Thymus (tissue), 11 donors: ENCODE measurements at regions not wholly inside any gene's neighbourhood (a gene's known extent, or its start where the extent isn't known, plus 50 kb on each side); places are given as distances from the start of the nearest gene placed in this dataset.
A peak's percentile ranks its signal among the peaks of the same experiment; 100 is the strongest.

Experiments used
- DNase-seq, 9 donors: peaks; one replicate each; pipeline ENCODE4 v3.0.0-alpha.2; 2013; ENCODE audit warnings: low spot score in 9 of 9, low read depth in 6 of 9, missing footprints in 1 of 9
- H3K27ac ChIP-seq, 2 donors: one replicate each; pipeline ENCODE4 v1.5.1; 2013; ENCODE audit warnings: control low read depth in 1 of 2, low read depth in 1 of 2, low read length in 1 of 2, mild to moderate bottlenecking in 1 of 2, moderate library complexity in 1 of 2
- H3K27me3 ChIP-seq, 2 donors: one replicate each; pipeline ENCODE4 v1.5.1; 2013; ENCODE audit warnings: low read length in 1 of 2; ENCODE audit not compliant: control insufficient read depth in 2 of 2, insufficient read depth in 1 of 2
- H3K36me3 ChIP-seq, 2 donors: one replicate each; pipeline ENCODE4 v1.5.1; 2013; ENCODE audit warnings: low read length in 1 of 2, mild to moderate bottlenecking in 1 of 2, moderate library complexity in 1 of 2; ENCODE audit not compliant: control insufficient read depth in 2 of 2, insufficient read depth in 2 of 2
- H3K4me1 ChIP-seq, 2 donors: one replicate each; pipeline ENCODE4 v1.5.1; 2013; ENCODE audit warnings: low read length in 2 of 2; ENCODE audit not compliant: control insufficient read depth in 2 of 2, insufficient read depth in 2 of 2
- H3K4me3 ChIP-seq, 2 donors: one replicate each; pipeline ENCODE4 v1.5.1; 2013; ENCODE audit warnings: low read length in 2 of 2, control low read depth in 1 of 2, mild to moderate bottlenecking in 1 of 2
- H3K9me3 ChIP-seq, 2 donors: one replicate each; pipeline ENCODE4 v1.5.1; 2013; ENCODE audit warnings: low read length in 1 of 2, mild to moderate bottlenecking in 1 of 2; ENCODE audit not compliant: control insufficient read depth in 2 of 2, insufficient read depth in 1 of 2
- WGBS: extraction: QIAGEN DNeasy Blood & Tissue Kit; methylation state at CpG from one replicate; pipeline ENCODE4 v1.1.7; 2013; 5-methylcytosine and 5-hydroxymethylcytosine counted together
- donor health status: healthy.

DNA sequence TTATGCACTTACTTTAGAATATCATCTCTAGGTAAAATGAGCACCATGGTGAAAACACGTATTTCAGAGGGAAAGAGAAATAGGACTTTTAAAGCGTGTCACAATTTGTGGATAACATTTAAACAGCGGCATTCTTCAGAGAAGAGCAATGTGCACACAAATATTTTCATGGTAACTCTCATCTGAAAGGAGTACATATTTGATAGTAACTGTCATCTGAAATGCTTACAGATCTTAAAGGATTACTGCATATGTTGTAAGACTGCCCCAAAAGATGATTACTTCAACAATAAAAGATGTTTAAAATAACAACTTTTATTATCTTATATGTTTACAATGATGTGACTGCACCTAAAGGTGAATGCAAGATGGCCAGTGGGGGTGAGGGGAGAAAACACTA lies 408.8 kb downstream of the PLA2G4A start:
- Histone ChIP-seq H3K4me1 (no peaks in the 10 kb centered on the region), H3K4me3 (no peak overlapping the region), H3K36me3 (no peaks in the 10 kb centered on the region), H3K27ac (no peak overlapping the region), H3K9me3 (no peaks in the 10 kb centered on the region), H3K27me3 (no peaks in the 10 kb centered on the region)
- no peak for DNase-seq
- 98% methylated on average over 3 of the region's 3 CpGs for WGBS

DNA sequence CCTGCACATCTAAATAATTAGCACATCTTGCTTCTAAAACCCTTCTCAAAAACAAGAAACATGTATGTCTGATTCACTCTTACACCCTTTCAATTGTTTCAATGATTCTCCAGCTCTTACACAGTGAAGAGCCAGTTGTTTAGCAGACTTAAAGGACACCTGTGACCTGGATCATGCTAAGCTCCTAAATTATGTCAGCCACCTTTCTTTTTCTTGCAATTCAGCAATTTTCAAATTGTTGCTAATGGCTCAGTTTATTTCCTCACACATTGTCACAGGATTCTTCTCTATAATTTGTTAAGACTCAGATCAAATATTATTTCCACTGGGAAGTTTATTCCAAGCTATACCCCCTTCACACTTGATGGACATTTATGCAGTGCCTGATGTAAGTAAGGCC lies 413.2 kb downstream of the PLA2G4A start:
- Histone ChIP-seq H3K27ac (no peak overlapping the region), H3K36me3 (no peaks in the 10 kb centered on the region), H3K27me3 (no peaks in the 10 kb centered on the region), H3K4me1 (no peaks in the 10 kb centered on the region), H3K4me3 (no peak overlapping the region), H3K9me3 (no peaks in the 10 kb centered on the region)
- no peak for DNase-seq

DNA sequence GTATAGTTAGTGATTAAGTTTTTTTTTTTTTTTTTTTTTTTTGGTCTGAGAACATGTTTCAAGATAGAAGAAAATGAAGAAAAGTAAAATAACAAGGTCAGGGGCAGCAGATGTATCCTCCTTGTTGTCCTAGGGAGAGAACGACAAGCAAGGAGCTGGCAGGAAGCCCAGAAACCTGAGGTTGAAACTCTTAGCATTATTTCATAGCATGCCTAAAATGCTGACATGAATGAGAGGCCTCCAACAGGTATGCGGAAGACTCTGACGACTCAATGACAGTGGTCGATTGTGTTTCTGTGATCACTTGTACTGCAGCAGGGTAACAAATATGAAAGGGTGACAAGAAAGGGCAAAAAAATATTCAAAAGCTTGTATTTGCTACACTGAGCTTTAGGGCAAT lies 415.9 kb downstream of the PLA2G4A start:
- 48% methylated on average over 4 of the region's 4 CpGs for WGBS

DNA sequence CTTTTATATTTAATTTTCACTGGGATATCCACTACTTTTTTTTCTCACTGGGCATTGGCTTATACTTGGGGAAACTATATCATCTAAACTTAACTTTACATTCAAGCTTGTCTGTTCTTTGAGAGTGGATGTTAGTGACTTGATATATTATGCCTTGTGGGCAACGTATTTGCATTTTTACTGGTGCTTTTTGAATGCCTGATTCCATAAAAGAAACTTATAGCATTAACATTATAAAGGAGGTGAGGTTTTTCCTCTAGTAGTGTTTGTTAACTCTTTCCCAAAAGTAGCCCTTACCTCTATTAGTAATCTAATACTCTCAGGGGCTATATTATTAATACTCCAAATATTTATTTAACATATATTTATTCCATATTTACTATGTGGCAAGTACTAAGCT lies 416.5 kb downstream of the PLA2G4A start:
- Histone ChIP-seq H3K27me3 (no peaks in the 10 kb centered on the region), H3K36me3 (no peaks in the 10 kb centered on the region), H3K4me3 (no peak overlapping the region), H3K9me3 (no peaks in the 10 kb centered on the region), H3K27ac (no peak overlapping the region), H3K4me1 (no peaks in the 10 kb centered on the region)
- no peak for DNase-seq
- 77% methylated on average over 1 of the region's 1 CpG for WGBS

More for the DNA sequence above, 415.9 kb downstream of the PLA2G4A start:
- no peak overlapping the region for H3K27ac ChIP-seq
- DNase-seq = no peak
- H3K27me3 ChIP-seq = no peaks in the 10 kb centered on the region
- H3K4me1 ChIP-seq = no peaks in the 10 kb centered on the region
- H3K4me3 ChIP-seq = no peak overlapping the region
- no peaks in the 10 kb centered on the region for H3K36me3 ChIP-seq
- H3K9me3 ChIP-seq = no peaks in the 10 kb centered on the region

DNA sequence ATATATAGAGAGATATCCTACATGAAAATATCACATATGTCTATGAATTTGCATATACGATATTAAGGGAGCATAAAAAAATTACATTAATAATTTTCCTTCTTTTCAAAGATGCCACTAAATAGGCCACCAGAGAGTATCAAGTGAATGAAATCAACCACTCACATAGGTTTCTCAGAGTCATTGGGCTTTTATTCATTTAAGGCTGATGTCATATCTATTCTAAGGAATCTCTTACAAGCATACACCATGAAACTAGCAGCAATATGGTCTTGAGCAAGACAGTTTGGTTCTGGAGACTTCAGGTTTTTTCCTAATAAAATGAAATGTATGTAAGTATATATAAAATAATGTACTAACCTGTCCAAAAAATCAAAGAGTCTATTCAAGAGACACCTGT lies 420.4 kb downstream of the PLA2G4A start:
- H3K4me1 ChIP-seq = no peaks in the 10 kb centered on the region

DNA sequence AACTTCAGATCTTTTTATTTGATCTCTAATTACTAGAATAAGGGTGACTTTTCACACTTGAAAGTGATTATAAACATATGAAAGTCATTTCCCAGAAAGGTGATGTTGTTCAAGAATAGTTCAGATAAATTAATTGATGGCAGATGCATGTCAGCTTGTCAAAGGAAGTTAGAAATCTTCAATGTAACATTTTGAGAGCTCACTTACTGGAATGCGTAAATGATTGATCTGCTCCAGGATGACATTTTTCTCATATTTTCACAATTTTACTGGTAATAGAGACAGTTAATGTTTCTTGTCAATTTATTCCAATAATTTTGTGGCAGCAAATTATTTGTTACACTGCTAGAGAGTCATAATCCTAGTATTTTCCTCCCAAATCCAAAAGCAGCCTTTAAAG lies 424.2 kb downstream of the PLA2G4A start:
- Histone ChIP-seq H3K9me3 (no peaks in the 10 kb centered on the region), H3K36me3 (no peaks in the 10 kb centered on the region), H3K4me1 (no peaks in the 10 kb centered on the region), H3K4me3 (no peak overlapping the region), H3K27me3 (no peaks in the 10 kb centered on the region), H3K27ac (no peak overlapping the region)
- 97% methylated on average over 1 of the region's 1 CpG for WGBS
- DNase-seq = no peak

More for the DNA sequence above, 420.4 kb downstream of the PLA2G4A start:
- WGBS = 89% methylated on average over 1 of the region's 1 CpG
- Histone ChIP-seq H3K4me3 (no peak overlapping the region), H3K9me3 (no peaks in the 10 kb centered on the region), H3K36me3 (no peaks in the 10 kb centered on the region), H3K27me3 (no peaks in the 10 kb centered on the region), H3K27ac (no peak overlapping the region)
- no peak for DNase-seq

DNA sequence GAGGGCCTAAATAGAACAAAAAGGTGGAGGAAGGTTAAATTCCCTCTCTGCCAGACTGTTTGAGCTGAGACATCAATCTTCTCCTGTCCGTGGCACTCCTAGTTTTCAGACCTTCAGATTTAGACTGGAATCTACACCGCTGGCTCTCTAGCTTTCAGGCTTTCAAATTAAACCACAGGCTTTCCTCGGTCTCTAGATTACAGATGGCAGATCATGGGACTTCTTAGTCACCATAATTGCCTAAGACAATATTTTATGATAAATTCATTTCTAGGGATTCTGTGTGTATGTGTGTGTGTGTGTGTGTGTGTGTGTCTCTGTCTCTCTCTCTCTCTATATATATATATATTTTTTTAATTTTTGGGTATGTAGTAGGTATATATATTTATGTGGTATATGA lies 428.7 kb downstream of the PLA2G4A start:
- Histone ChIP-seq H3K27me3 (no peaks in the 10 kb centered on the region), H3K27ac (no peak overlapping the region), H3K9me3 (no peaks in the 10 kb centered on the region), H3K4me3 (no peak overlapping the region), H3K36me3 (no peaks in the 10 kb centered on the region), H3K4me1 (no peaks in the 10 kb centered on the region)
- no peak for DNase-seq
- WGBS = 92% methylated on average over 3 of the region's 3 CpGs

DNA sequence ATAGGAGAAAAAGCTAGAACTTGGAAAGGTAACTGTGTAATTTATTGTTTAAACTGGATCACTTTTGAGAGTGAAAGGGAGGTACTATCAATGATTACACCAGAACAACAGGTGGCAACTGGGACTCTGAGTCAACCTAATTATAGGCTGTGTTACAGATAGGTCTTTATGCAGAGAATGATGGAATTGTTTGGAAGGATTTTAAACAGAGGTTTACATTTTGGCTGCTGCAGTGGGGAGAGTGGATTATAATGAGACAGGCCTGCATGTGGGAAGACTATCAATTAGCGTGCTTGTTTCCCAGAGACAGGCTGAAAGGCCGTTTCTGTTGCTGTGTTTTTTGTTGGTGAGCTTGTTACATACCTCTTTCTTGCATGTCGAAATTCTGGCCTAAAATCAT lies 432.9 kb downstream of the PLA2G4A start:
- Histone ChIP-seq H3K9me3 (no peaks in the 10 kb centered on the region), H3K27ac (no peak overlapping the region), H3K36me3 (no peaks in the 10 kb centered on the region), H3K27me3 (no peaks in the 10 kb centered on the region), H3K4me1 (no peaks in the 10 kb centered on the region), H3K4me3 (no peak overlapping the region)
- no peak for DNase-seq
- 89% methylated on average over 3 of the region's 3 CpGs for WGBS

DNA sequence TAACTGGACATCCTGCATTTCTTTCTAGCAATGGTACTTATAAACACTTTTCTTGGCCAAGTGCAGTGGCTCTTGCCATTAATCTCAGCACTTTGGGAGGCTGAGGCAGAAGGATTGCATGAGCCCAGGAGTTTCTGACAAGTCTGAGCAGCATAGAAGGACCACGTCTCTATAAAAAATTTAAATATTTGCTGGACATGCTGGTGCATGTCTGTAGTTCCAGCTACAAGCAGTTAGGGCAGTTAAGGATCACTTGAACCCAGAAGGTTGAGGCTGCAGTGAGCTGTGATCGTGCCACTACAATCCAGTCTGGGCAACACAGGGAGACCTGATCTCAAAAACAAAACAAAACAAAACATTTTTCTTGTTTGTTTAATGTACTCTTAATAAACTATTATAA lies 434.0 kb downstream of the PLA2G4A start:
- 86% methylated on average over 2 of the region's 2 CpGs for WGBS
- H3K4me1 ChIP-seq = no peaks in the 10 kb centered on the region
- no peaks in the 10 kb centered on the region for H3K36me3 ChIP-seq
- H3K27ac ChIP-seq = no peak overlapping the region
- H3K27me3 ChIP-seq = no peaks in the 10 kb centered on the region
- DNase-seq = no peak
- H3K9me3 ChIP-seq = no peaks in the 10 kb centered on the region
- H3K4me3 ChIP-seq = no peak overlapping the region

DNA sequence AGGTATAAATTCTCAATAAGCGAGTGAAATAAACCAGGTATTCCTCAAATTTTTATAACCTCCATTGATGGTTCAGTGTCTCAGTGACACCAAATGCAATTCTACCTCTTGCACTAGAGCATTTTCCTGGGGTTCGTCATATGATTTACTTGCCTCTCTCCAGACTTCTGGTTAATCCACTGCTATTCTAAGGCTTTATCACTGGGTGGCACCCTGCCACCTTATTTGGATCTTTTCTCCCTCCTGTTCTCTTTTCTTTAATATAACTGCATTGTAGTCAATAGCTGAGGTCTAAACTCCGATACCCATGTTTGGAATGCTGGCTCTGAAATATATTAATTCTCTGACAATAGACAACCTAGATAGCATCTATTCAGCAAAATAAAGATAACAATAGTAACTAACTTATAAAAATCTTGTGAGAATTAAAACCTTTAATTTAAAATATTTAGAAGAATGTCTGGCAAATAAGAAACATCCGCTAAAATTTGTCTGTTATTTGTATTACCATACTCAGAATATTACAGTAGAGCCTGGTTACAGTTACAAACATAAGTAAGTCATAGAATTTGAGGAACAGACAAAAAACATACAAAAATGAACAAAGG lies 436.4 kb downstream of the PLA2G4A start:
- H3K27ac ChIP-seq = no peak overlapping the region
- no peaks in the 10 kb centered on the region for H3K4me1 ChIP-seq
- peak in 1 of 9 donors; percentile 5 for DNase-seq
- no peaks in the 10 kb centered on the region for H3K9me3 ChIP-seq
- H3K4me3 ChIP-seq = no peak overlapping the region
- H3K27me3 ChIP-seq = no peaks in the 10 kb centered on the region
- WGBS = 75% methylated on average over 4 of the region's 4 CpGs
- H3K36me3 ChIP-seq = no peaks in the 10 kb centered on the region
